KMS-11 (cell line): ENCODE measurements at regions not wholly inside any gene's neighbourhood (a gene's known extent, or its start where the extent isn't known, plus 50 kb on each side); places are given as distances from the start of the nearest gene placed in this dataset.

Experiments
- H2AFZ ChIP-seq: fragments of 200-600 bp; sonication (generic); 2 replicates; pipeline ENCODE4 v1.6.1; 2016; ENCODE audit warnings: antibody characterized with exemption, mixed run types, low read depth
- H3K27ac ChIP-seq: fragments of 200-600 bp; sonication (generic); 2 replicates; pipeline ENCODE4 v1.6.1; 2016; ENCODE audit warnings: mild to moderate bottlenecking, mixed run types
- H3K27me3 ChIP-seq: fragments of 200-600 bp; sonication (generic); 2 replicates; pipeline ENCODE4 v1.6.1; 2017; ENCODE audit warnings: mild to moderate bottlenecking, low read depth, mixed run types, moderate library complexity; ENCODE audit not compliant: insufficient read depth
- H3K36me3 ChIP-seq: fragments of 200-600 bp; sonication (generic); 2 replicates; pipeline ENCODE4 v1.6.1; 2017; ENCODE audit warnings: mild to moderate bottlenecking, mixed run types; ENCODE audit not compliant: insufficient read depth
- H3K4me1 ChIP-seq: fragments of 200-600 bp; sonication (generic); 2 replicates; pipeline ENCODE4 v1.6.1; 2016; ENCODE audit warnings: mild to moderate bottlenecking, low read depth, mixed run types; ENCODE audit not compliant: poor library complexity, severe bottlenecking
- H3K4me2 ChIP-seq: fragments of 200-600 bp; sonication (generic); 2 replicates; pipeline ENCODE4 v1.7.0; 2016; ENCODE audit warnings: mild to moderate bottlenecking, mixed run types
- H3K4me3 ChIP-seq: fragments of 200-600 bp; sonication (generic); IDR thresholded peaks from 2 replicates; pipeline ENCODE4 v1.6.1; 2017; ENCODE audit warnings: low read depth, low read length, mixed read lengths; ENCODE audit not compliant: insufficient read depth
- H3K79me2 ChIP-seq: fragments of 200-600 bp; sonication (generic); 2 replicates; pipeline ENCODE4 v1.6.1; 2016; ENCODE audit warnings: low read depth, mixed run types; ENCODE audit not compliant: insufficient read depth
- H3K9ac ChIP-seq: fragments of 200-600 bp; sonication (generic); 2 replicates; pipeline ENCODE4 v1.6.1; 2016; ENCODE audit warnings: mild to moderate bottlenecking, mixed run types
- H4K20me1 ChIP-seq: fragments of 200-600 bp; sonication (generic); 2 replicates; pipeline ENCODE4 v1.6.1; 2016; ENCODE audit warnings: mild to moderate bottlenecking, mixed run types; ENCODE audit not compliant: insufficient read depth
- TF ChIP-seq, protein P1 (sequence below): fragments of 200-600 bp; sonication (generic); conservative IDR thresholded peaks from 2 replicates; pipeline ENCODE4 v1.6.1; 2017; ENCODE audit warnings: low read depth, mild to moderate bottlenecking, antibody characterized with exemption, low read length, moderate library complexity, mixed read lengths

DNA sequence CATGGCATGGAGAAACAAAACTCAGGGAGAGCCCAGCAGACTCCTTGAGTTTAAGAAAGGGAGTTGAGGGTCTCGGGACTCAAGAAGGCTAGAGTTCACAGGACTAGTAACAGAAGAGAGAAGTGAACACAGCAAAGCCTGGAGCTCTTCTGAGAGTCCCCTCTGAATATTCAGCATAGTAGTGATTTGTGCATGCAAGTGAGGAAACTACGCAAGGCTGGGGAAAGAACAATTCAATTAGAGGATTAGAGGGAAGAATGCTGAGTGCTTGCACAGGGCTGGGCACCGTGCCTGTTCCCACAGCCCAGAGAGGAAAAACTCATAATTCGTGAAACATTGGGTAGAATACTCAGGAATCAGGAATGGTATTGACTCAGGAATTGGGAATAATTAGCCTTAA lies 540.0 kb upstream of the SALL1 start:
- no peak overlapping the region for H2AFZ ChIP-seq
- no peak overlapping the region for H3K27ac ChIP-seq
- H3K36me3 ChIP-seq = no peaks in the 10 kb centered on the region
- H3K79me2 ChIP-seq = no peaks in the 10 kb centered on the region
- H3K27me3 ChIP-seq = no peaks in the 10 kb centered on the region
- H3K4me3 ChIP-seq = no peak overlapping the region
- H3K4me2 ChIP-seq = no peak overlapping the region
- TF ChIP-seq, protein P1, sequence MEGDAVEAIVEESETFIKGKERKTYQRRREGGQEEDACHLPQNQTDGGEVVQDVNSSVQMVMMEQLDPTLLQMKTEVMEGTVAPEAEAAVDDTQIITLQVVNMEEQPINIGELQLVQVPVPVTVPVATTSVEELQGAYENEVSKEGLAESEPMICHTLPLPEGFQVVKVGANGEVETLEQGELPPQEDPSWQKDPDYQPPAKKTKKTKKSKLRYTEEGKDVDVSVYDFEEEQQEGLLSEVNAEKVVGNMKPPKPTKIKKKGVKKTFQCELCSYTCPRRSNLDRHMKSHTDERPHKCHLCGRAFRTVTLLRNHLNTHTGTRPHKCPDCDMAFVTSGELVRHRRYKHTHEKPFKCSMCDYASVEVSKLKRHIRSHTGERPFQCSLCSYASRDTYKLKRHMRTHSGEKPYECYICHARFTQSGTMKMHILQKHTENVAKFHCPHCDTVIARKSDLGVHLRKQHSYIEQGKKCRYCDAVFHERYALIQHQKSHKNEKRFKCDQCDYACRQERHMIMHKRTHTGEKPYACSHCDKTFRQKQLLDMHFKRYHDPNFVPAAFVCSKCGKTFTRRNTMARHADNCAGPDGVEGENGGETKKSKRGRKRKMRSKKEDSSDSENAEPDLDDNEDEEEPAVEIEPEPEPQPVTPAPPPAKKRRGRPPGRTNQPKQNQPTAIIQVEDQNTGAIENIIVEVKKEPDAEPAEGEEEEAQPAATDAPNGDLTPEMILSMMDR = no peak
- no peaks in the 10 kb centered on the region for H3K4me1 ChIP-seq
- no peaks in the 10 kb centered on the region for H4K20me1 ChIP-seq
- no peak overlapping the region for H3K9ac ChIP-seq

DNA sequence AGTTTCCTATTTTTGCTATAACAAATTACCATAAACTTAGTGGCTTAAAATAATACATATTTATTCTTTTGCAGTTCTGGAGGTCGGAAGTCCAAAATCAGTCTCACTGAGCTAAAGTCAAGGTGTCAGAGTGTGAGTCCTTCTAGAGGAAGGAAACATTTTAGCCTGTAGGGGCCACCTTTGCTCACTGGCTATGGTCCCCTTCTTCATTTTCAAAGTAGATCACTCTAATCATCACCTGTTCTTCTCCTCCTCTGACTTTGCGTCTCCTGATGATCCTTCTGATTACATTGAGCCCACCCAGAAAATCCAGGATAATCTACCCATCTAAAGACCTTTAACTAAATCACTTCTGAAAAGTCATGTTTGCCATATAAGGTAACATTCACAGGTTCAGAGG lies 534.4 kb upstream of the SALL1 start:
- Histone ChIP-seq H3K4me1 (no peaks in the 10 kb centered on the region), H2AFZ (no peak overlapping the region), H3K9ac (no peak overlapping the region), H3K4me3 (no peak overlapping the region), H4K20me1 (no peaks in the 10 kb centered on the region), H3K36me3 (no peaks in the 10 kb centered on the region), H3K79me2 (no peaks in the 10 kb centered on the region), H3K27ac (no peak overlapping the region), H3K4me2 (no peak overlapping the region), H3K27me3 (no peaks in the 10 kb centered on the region)
- TF ChIP-seq, protein P1 = no peak

DNA sequence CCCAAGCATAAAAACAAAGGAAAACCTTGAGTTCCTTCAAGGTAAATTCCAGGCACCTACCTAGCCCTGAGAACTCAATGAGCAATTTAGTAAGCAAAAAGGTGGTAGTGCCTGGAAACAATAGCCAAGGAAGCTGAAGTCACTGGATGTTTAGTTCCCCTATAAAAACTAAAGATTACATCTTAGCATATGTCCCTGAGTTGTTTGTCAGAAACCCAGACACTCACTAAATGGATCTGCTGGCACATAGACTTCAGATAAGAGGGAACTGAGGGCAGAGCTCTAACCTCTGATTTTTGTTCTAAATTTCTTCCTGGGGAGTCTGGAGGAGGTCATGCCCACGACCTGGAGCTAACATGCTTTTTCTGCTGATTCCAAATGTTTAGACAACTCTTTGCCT lies 532.8 kb upstream of the SALL1 start:
- Histone ChIP-seq H3K4me3 (no peak overlapping the region), H3K27me3 (no peaks in the 10 kb centered on the region), H2AFZ (no peak overlapping the region), H3K4me2 (no peak overlapping the region), H3K9ac (no peak overlapping the region), H3K27ac (no peak overlapping the region), H3K36me3 (no peaks in the 10 kb centered on the region), H3K4me1 (no peaks in the 10 kb centered on the region), H4K20me1 (no peaks in the 10 kb centered on the region), H3K79me2 (no peaks in the 10 kb centered on the region)
- TF ChIP-seq, protein P1 = no peak

DNA sequence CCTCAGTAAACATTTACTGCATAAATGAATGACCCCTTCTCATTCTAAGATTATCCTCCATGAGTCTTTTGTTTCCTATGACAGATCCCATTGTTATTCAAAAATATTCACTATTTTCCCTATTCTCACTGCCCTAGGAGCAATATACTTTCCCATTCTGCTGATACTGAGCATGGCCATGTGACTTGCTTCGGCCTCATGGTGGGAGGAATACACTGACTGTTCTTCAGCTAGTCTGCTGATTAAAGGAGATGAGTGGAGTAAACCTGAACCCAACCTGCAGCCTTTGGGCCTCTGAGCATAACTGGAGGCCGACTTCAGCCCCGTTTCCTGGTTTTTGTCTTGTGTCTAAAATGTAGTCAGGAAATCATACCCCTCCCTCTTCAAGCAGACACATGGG lies 531.8 kb upstream of the SALL1 start:
- Histone ChIP-seq H3K27me3 (no peaks in the 10 kb centered on the region), H3K4me3 (no peak overlapping the region), H2AFZ (no peak overlapping the region), H4K20me1 (no peaks in the 10 kb centered on the region), H3K27ac (no peak overlapping the region), H3K9ac (no peak overlapping the region), H3K36me3 (no peaks in the 10 kb centered on the region), H3K79me2 (no peaks in the 10 kb centered on the region), H3K4me2 (no peak overlapping the region), H3K4me1 (no peaks in the 10 kb centered on the region)
- TF ChIP-seq, protein P1 = no peak

DNA sequence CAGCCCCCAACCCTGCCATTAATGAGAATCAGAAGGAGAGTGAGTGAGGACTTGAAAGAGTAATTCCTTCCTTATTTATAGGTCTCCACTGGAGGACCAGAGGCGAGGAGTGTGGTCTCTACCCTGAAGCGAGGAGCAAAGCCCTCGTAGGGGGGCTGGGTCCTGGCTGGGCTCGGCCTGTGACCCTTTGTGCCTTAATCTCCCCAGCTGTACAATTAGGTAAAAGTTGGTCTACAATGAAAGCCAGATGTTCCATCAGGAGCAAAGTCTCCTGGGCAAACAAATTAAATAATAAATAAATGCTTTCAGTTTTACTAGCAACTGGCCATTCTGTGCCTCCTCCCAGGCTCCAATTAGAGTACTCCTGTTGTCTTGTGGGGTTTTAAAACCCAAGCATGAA lies 523.5 kb upstream of the SALL1 start:
- Histone ChIP-seq H3K9ac (no peak overlapping the region), H3K27ac (no peak overlapping the region), H3K79me2 (no peaks in the 10 kb centered on the region), H3K27me3 (no peaks in the 10 kb centered on the region), H3K4me3 (no peak overlapping the region), H3K4me1 (no peaks in the 10 kb centered on the region), H4K20me1 (no peaks in the 10 kb centered on the region), H3K4me2 (no peak overlapping the region), H3K36me3 (no peaks in the 10 kb centered on the region), H2AFZ (no peak overlapping the region)
- TF ChIP-seq, protein P1 = no peak
